GM12865 (cell line): ENCODE measurements at regions not wholly inside any gene's neighbourhood (a gene's known extent, or its start where the extent isn't known, plus 50 kb on each side); places are given as distances from the start of the nearest gene placed in this dataset.
A peak's percentile ranks its signal among the peaks of the same experiment; 100 is the strongest.

Experiments
- DNase-seq: peaks from one replicate; pipeline ENCODE4 v3.0.0; 2010; ENCODE audit warnings: low read depth
- H3K4me3 ChIP-seq: 2 replicates; pipeline ENCODE4 v1.5.1; 2011; ENCODE audit warnings: mild to moderate bottlenecking, low read depth, low read length, control low read depth
- TF ChIP-seq, protein P1 (sequence below): IDR thresholded peaks from 2 replicates; pipeline ENCODE4 v1.5.1; 2011; ENCODE audit warnings: low read length, control low read depth, low read depth, inconsistent platforms; ENCODE audit not compliant: insufficient read depth; ENCODE audit errors: missing control alignments

DNA sequence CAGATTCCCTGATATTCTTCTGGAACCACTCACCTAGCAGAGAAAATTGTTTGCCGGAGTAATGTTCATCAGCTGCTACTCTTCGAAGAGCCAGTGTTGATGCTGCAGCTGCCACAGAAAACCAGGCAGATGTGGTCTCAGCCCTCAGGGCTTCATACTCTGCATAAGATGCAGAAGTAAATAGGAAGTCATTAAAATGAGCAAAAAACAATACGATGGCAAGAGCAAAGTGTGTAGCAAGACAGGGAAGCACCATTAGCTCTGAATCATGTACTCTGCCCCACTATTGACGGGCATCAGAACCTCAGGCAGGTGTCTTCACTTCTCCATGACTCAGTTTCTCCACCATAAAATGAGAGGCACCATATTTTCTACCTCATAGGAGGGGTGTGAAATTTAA is 991.6 kb upstream of the TMEM132C start:
- TF ChIP-seq, protein P1, sequence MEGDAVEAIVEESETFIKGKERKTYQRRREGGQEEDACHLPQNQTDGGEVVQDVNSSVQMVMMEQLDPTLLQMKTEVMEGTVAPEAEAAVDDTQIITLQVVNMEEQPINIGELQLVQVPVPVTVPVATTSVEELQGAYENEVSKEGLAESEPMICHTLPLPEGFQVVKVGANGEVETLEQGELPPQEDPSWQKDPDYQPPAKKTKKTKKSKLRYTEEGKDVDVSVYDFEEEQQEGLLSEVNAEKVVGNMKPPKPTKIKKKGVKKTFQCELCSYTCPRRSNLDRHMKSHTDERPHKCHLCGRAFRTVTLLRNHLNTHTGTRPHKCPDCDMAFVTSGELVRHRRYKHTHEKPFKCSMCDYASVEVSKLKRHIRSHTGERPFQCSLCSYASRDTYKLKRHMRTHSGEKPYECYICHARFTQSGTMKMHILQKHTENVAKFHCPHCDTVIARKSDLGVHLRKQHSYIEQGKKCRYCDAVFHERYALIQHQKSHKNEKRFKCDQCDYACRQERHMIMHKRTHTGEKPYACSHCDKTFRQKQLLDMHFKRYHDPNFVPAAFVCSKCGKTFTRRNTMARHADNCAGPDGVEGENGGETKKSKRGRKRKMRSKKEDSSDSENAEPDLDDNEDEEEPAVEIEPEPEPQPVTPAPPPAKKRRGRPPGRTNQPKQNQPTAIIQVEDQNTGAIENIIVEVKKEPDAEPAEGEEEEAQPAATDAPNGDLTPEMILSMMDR, result no peak
- no peak overlapping the region for H3K4me3 ChIP-seq
- DNase-seq, result no peak

DNA sequence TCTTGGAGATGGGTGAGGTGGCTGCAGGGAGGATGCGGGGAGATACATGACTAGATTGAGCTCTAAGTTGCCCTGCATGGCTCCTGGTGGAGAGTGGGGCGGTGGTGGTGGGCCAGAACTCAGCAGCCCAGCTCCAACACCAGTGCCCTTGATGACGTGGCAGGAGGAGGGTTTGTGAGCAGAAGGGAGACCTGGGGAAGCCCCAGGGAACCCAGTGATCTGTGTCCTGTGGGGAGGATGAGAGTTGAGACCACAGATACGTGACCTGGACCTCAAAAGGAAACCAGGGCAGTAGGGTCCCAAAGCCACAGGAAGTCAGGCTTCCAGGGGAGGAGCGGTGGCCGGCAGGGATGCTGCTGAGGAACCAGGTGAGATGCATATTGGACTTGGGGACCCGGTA is 989.1 kb upstream of the TMEM132C start:
- H3K4me3 ChIP-seq, result peak overlapping the region; percentile 14
- DNase-seq, result peak; percentile 58
- TF ChIP-seq, protein P1, result no peak

DNA sequence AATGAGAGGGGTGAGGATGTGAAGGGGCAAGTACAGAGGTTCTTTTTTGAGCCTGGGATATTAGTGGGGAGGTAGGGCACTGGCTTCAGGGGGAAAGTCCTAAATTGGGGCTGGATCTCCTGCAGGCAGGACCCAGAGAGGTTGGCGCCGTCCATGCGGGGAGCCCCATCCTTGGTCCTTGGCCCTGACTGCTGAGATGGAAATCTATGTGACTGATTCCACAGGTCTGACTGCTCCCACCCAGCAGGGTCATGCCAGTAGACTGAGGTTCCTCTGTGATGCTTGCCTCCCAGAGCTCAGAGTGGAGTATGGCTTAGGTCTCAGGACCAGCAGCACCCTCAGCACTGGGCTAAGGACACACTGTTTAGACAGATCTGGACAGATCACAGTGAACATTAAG is 988.6 kb upstream of the TMEM132C start:
- H3K4me3 ChIP-seq, result peak overlapping the region; percentile 14; the same call in 1 of the 2 replicates
- TF ChIP-seq, protein P1, result no peak
- DNase-seq, result no peak

DNA sequence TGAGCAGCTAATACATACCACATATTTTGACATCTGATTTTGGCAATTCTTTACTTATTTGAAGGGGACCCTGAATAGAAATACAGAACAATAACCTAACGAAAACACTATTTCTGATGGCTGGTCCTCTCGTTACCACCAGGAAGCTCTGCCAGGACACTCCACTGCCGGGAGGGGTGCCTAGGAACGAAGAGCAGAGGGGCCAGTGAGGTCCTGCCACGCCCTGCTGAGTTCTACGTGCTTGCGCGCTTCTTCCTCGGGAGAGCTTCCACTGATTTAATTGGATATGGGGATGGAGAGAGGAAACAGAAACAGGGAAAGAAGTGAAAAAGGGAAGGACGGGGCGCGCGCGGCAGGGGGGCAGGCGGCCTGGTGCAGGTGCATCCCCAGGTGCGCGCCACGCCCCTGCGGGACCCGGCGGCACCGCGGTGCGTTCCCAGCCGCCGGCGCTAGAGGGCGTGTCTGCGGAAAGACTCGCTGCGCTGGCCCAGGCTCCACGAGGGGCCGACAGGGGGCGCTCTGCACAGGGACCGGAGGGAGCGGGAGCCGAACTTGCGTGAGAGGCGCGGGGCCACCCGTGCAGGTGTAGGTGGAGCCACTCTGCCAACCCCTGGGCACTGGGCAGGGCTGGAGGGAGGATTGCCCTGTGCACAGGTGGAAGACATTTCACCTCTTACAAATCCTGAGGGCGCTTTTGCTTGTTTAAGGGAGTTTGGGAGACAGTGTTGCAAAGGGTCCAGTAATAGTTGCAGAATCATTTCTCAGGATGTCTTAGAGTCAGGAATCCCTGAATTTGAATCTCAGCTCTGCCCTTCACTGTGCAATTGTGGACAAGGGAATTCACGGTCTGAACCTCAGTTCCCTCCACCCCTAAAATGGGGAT is 986.3 kb upstream of the TMEM132C start:
- DNase-seq, result peak; percentile 55
- no peak overlapping the region for H3K4me3 ChIP-seq
- TF ChIP-seq, protein P1, result peak; percentile 80

DNA sequence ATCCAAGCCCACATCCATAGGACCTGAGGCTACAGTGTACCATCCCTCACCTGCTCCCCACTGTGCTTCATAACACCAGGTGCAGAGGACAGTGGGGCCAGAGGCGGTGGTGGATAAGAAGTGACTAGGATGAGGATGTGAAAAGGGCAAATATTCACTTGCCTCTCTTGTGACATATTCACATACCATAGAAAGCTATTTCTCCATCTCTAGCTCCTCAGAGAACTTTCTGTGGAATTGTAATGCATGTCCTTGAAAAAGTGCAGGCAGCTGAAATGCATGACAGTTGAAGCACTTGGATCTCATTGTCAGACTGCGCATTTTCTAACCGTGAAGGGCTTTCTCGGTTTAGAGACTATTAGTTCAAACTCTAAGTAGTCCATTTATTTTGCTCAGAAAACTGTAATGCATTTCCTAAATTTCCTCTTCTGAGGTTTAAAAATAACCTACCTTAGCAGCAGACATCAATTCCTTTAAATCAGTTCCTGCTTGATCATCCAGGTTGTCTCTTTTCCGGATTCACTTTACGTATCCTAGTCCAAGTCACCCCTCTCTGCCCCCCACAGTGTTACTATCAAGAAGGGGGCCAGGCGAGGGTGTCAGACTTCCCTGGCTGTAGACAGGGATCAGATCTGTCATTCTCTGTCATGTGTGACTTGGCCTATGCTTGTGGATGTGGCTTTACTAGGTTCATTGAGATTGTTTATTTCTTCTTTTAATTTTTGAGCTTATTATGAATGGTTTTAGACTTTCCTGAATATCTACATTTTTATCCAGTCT is 984.0 kb upstream of the TMEM132C start:
- TF ChIP-seq, protein P1, result no peak
- H3K4me3 ChIP-seq, result no peak overlapping the region
- no peak for DNase-seq

DNA sequence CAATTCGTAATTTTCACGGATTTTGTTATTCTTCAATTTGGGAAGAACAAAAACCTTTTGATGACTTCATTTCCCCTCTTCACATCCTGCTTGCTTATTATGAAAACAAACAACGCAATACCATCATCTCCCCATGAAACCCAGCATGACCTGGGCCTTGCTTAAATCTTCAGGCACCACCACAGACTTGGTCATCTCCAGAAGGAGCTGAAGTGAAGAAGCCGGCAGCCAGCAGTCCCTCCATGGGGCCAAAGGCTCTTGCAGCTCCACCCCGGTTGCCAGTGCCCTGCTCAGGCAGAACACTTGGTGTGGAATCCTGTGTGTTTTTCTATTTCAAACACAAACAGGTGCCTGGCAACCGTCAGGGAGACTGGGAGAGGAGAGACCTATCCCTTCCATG is 982.9 kb upstream of the TMEM132C start:
- DNase-seq, result no peak
- TF ChIP-seq, protein P1, result no peak
- no peak overlapping the region for H3K4me3 ChIP-seq
